HEK293 (cell line): ENCODE measurements at regions not wholly inside any gene's neighbourhood (a gene's known extent, or its start where the extent isn't known, plus 50 kb on each side); places are given as distances from the start of the nearest gene placed in this dataset.

Experiments
- CTCF ChIA-PET: fragments of 350-600 bp; formaldehyde crosslinking; extraction: SDS; loops from one replicate; lab custom pipeline; 2021; ENCODE audit warnings: antibody characterized with exemption; lab: Yijun Ruan, JAX
- POLR2A ChIA-PET: fragments of 300-600 bp; formaldehyde crosslinking; extraction: SDS; loops from one replicate; lab custom pipeline; 2020; ENCODE audit warnings: antibody characterized with exemption, inconsistent platforms; lab: Yijun Ruan, JAX
- H3K27ac ChIP-seq: fragments of 200-500 bp; sonication (Bioruptor generic); 2 replicates; pipeline ENCODE4 v1.5.1; 2014; ENCODE audit warnings: low read depth, low read length, control low read depth, inconsistent platforms; ENCODE audit errors: extremely low read depth
- H3K36me3 ChIP-seq, 2 experiments: fragments of 200-500 bp in 1 of 2; sonication (Bioruptor generic) in 1 of 2; 1 replicate in 1 of 2; 2 replicates in 1 of 2; pipeline ENCODE4 v1.5.1; 2014 to 2017; ENCODE audit warnings: inconsistent platforms in 2 of 2, low read length in 2 of 2; ENCODE audit not compliant: control insufficient read depth in 2 of 2, insufficient read depth in 1 of 2
- H3K4me1 ChIP-seq: fragments of 200-500 bp; sonication (Bioruptor generic); 2 replicates; pipeline ENCODE4 v1.5.1; 2014; ENCODE audit warnings: mild to moderate bottlenecking, low read length, inconsistent platforms; ENCODE audit not compliant: control insufficient read depth, insufficient read depth
- H3K4me3 ChIP-seq: 2 replicates; pipeline ENCODE4 v1.5.1; 2011; ENCODE audit warnings: low read depth, mild to moderate bottlenecking, control low read depth, low read length, moderate library complexity
- H3K9me3 ChIP-seq: fragments of 200-500 bp; sonication (Bioruptor generic); 2 replicates; pipeline ENCODE4 v1.5.1; 2014; ENCODE audit warnings: low read depth, low read length, inconsistent platforms; ENCODE audit not compliant: control insufficient read depth, insufficient read depth
- HOXD13 ChIP-seq: sonication (generic); formaldehyde crosslinking; IDR thresholded peaks from 2 replicates; pipeline ENCODE4 v1.8.0; 2022; ENCODE audit warnings: missing genetic modification reagents, borderline replicate concordance
- OVOL3 ChIP-seq: fragments of 450-650 bp; formaldehyde crosslinking; IDR thresholded peaks from 2 replicates; pipeline ENCODE4 v1.5.1; 2016; ENCODE audit warnings: missing biosample characterization, missing genetic modification characterization
- SP3 ChIP-seq: fragments of 450-650 bp; formaldehyde crosslinking; IDR thresholded peaks from 2 replicates; pipeline ENCODE4 v1.5.1; 2016; ENCODE audit warnings: missing biosample characterization, missing genetic modification characterization
- WT1 ChIP-seq: fragments of 450-650 bp; formaldehyde crosslinking; IDR thresholded peaks from 2 replicates; pipeline ENCODE4 v1.5.1; 2016; ENCODE audit warnings: missing biosample characterization, missing genetic modification characterization
- ZNF10 ChIP-seq: fragments of 450-650 bp; formaldehyde crosslinking; IDR thresholded peaks from 2 replicates; pipeline ENCODE4 v1.5.1; 2017; ENCODE audit warnings: missing biosample characterization, missing genetic modification characterization
- ZNF174 ChIP-seq: fragments of 450-650 bp; formaldehyde crosslinking; IDR thresholded peaks from 2 replicates; pipeline ENCODE4 v1.5.0; 2017; ENCODE audit warnings: missing biosample characterization, mild to moderate bottlenecking, missing genetic modification characterization
- ZNF24 ChIP-seq: fragments of 450-650 bp; formaldehyde crosslinking; IDR thresholded peaks from 2 replicates; pipeline ENCODE4 v1.5.1; 2016; ENCODE audit warnings: missing biosample characterization, missing genetic modification characterization
- ZNF433 ChIP-seq: fragments of 450-650 bp; formaldehyde crosslinking; IDR thresholded peaks from 2 replicates; pipeline ENCODE4 v1.5.1; 2016; ENCODE audit warnings: missing biosample characterization, missing genetic modification characterization, low read depth
- ZNF521 ChIP-seq: fragments of 450-650 bp; formaldehyde crosslinking; IDR thresholded peaks from 2 replicates; pipeline ENCODE4 v1.5.1; 2017; ENCODE audit warnings: missing biosample characterization, mild to moderate bottlenecking, missing genetic modification characterization
- ZNF544 ChIP-seq: fragments of 450-650 bp; formaldehyde crosslinking; IDR thresholded peaks from 2 replicates; pipeline ENCODE4 v1.5.0; 2017; ENCODE audit warnings: missing biosample characterization, missing genetic modification characterization
- ZNF549 ChIP-seq: fragments of 450-650 bp; IDR thresholded peaks from 2 replicates; pipeline ENCODE4 v1.5.1; 2018; ENCODE audit warnings: missing biosample characterization, missing genetic modification characterization, mild to moderate bottlenecking, inconsistent platforms, moderate library complexity
- ZNF561 ChIP-seq: fragments of 450-650 bp; IDR thresholded peaks from 2 replicates; pipeline ENCODE4 v1.5.1; 2018; ENCODE audit warnings: missing biosample characterization, missing genetic modification characterization, borderline replicate concordance
- TF ChIP-seq, protein P1 (sequence below): fragments of 450-650 bp; formaldehyde crosslinking; IDR thresholded peaks from 2 replicates; pipeline ENCODE4 v1.5.1; 2016; ENCODE audit warnings: missing biosample characterization, missing genetic modification characterization
- TF ChIP-seq, protein P2 (sequence below): sonication (generic); formaldehyde crosslinking; IDR thresholded peaks from 2 replicates; pipeline ENCODE4 v1.8.1; 2022; ENCODE audit warnings: mild to moderate bottlenecking, moderate library complexity, missing genetic modification reagents
- TF ChIP-seq, protein P3 (sequence below): fragments of 450-650 bp; formaldehyde crosslinking; optimal IDR thresholded peaks from 2 replicates; pipeline ENCODE3; 2016; ENCODE audit warnings: missing biosample characterization, mild to moderate bottlenecking, missing genetic modification characterization
- TF ChIP-seq, protein P4 (sequence below): fragments of 450-650 bp; formaldehyde crosslinking; IDR thresholded peaks from 2 replicates; pipeline ENCODE4 v1.5.1; 2016; ENCODE audit warnings: missing biosample characterization, missing genetic modification characterization
- TF ChIP-seq, protein P5 (sequence below): fragments of 450-650 bp; formaldehyde crosslinking; IDR thresholded peaks from 2 replicates; pipeline ENCODE4 v1.5.1; 2017; ENCODE audit warnings: missing biosample characterization, missing genetic modification characterization
- TF ChIP-seq, protein P6 (sequence below): fragments of 450-650 bp; IDR thresholded peaks from 2 replicates; pipeline ENCODE4 v1.5.1; 2018; ENCODE audit warnings: missing biosample characterization, mild to moderate bottlenecking, missing genetic modification characterization

DNA sequence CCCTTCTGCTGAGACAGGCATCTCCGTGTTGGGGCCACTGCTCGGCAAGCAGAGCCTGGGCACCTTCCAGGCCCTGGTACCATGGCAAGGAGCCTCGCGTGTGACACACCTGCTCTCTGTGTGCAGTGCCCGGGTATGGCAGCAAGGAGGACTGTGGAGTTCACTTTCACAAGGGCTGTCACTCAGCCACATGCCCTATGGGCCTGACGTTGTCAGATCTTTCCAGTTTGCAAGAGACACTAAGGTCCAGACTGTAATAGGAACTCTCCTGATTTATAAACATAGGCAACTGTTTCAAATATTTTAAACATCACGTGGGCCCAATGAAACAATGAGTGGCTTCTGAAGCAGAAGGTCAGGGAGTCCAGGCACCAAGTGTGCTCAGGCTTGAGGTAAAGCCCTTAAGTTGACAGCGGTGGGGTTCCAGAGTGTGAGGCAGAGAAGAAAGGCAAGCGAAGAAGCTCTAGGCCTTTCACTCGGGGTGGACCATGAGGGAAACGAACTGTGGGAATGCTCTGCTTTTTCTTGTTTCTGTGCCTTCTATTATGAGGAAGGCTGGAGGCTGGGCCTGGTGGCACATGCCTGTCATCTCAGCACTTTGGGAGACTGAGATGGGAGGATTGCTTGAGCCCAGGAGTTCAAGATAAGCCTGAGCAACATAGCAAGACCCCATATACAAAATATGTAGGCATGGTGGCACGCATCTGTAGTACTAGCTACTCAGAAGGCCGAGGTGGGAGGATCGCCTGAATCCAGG is 108.6 kb upstream of the TRIM2 start:
- Histone ChIP-seq H3K4me3 (no peak overlapping the region), H3K4me1 (no peaks in the 10 kb centered on the region), H3K9me3 (no peaks in the 10 kb centered on the region), H3K27ac (no peak overlapping the region), H3K36me3 (no peaks in the 10 kb centered on the region)
- ChIA-PET CTCF (interaction anchor here (3.7 kb wide), 1 partner anchor 11 kb away, joined by 30 read pairs; no protein-coding TSS in a partner anchor), POLR2A (interaction anchor here (0.6 kb wide), 1 partner anchor 41 kb away, joined by 6 read pairs; no protein-coding TSS in a partner anchor)
- TF ChIP-seq, protein P1, sequence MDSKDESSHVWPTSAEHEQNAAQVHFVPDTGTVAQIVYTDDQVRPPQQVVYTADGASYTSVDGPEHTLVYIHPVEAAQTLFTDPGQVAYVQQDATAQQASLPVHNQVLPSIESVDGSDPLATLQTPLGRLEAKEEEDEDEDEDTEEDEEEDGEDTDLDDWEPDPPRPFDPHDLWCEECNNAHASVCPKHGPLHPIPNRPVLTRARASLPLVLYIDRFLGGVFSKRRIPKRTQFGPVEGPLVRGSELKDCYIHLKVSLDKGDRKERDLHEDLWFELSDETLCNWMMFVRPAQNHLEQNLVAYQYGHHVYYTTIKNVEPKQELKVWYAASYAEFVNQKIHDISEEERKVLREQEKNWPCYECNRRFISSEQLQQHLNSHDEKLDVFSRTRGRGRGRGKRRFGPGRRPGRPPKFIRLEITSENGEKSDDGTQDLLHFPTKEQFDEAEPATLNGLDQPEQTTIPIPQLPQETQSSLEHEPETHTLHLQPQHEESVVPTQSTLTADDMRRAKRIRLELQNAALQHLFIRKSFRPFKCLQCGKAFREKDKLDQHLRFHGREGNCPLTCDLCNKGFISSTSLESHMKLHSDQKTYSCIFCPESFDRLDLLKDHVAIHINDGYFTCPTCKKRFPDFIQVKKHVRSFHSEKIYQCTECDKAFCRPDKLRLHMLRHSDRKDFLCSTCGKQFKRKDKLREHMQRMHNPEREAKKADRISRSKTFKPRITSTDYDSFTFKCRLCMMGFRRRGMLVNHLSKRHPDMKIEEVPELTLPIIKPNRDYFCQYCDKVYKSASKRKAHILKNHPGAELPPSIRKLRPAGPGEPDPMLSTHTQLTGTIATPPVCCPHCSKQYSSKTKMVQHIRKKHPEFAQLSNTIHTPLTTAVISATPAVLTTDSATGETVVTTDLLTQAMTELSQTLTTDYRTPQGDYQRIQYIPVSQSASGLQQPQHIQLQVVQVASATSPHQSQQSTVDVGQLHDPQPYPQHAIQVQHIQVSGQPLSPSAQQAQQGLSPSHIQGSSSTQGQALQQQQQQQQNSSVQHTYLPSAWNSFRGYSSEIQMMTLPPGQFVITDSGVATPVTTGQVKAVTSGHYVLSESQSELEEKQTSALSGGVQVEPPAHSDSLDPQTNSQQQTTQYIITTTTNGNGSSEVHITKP: no peak
- TF ChIP-seq OVOL3 (tag by site-specific recombination) (no peak), HOXD13 (CRISPR knock-in tag) (no peak), WT1 (tag by site-specific recombination) (no peak), ZNF433 (no peak), ZNF24 (tag by site-specific recombination) (no peak), ZNF561 (tag by site-specific recombination) (no peak), ZNF10 (tag by site-specific recombination) (no peak), ZNF174 (tag by site-specific recombination) (no peak), ZNF521 (tag by site-specific recombination) (no peak), SP3 (tag by site-specific recombination) (no peak), ZNF544 (tag by site-specific recombination) (no peak), ZNF549 (no peak)
- TF ChIP-seq, protein P2, sequence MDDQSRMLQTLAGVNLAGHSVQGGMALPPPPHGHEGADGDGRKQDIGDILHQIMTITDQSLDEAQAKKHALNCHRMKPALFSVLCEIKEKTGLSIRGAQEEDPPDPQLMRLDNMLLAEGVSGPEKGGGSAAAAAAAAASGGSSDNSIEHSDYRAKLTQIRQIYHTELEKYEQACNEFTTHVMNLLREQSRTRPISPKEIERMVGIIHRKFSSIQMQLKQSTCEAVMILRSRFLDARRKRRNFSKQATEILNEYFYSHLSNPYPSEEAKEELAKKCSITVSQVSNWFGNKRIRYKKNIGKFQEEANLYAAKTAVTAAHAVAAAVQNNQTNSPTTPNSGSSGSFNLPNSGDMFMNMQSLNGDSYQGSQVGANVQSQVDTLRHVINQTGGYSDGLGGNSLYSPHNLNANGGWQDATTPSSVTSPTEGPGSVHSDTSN: no peak
- TF ChIP-seq, protein P3, sequence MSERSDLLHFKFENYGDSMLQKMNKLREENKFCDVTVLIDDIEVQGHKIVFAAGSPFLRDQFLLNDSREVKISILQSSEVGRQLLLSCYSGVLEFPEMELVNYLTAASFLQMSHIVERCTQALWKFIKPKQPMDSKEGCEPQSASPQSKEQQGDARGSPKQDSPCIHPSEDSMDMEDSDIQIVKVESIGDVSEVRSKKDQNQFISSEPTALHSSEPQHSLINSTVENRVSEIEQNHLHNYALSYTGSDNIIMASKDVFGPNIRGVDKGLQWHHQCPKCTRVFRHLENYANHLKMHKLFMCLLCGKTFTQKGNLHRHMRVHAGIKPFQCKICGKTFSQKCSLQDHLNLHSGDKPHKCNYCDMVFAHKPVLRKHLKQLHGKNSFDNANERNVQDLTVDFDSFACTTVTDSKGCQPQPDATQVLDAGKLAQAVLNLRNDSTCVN: no peak
- TF ChIP-seq, protein P4, sequence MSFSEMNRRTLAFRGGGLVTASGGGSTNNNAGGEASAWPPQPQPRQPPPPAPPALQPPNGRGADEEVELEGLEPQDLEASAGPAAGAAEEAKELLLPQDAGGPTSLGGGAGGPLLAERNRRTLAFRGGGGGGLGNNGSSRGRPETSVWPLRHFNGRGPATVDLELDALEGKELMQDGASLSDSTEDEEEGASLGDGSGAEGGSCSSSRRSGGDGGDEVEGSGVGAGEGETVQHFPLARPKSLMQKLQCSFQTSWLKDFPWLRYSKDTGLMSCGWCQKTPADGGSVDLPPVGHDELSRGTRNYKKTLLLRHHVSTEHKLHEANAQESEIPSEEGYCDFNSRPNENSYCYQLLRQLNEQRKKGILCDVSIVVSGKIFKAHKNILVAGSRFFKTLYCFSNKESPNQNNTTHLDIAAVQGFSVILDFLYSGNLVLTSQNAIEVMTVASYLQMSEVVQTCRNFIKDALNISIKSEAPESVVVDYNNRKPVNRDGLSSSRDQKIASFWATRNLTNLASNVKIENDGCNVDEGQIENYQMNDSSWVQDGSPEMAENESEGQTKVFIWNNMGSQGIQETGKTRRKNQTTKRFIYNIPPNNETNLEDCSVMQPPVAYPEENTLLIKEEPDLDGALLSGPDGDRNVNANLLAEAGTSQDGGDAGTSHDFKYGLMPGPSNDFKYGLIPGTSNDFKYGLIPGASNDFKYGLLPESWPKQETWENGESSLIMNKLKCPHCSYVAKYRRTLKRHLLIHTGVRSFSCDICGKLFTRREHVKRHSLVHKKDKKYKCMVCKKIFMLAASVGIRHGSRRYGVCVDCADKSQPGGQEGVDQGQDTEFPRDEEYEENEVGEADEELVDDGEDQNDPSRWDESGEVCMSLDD: no peak
- TF ChIP-seq, protein P5, sequence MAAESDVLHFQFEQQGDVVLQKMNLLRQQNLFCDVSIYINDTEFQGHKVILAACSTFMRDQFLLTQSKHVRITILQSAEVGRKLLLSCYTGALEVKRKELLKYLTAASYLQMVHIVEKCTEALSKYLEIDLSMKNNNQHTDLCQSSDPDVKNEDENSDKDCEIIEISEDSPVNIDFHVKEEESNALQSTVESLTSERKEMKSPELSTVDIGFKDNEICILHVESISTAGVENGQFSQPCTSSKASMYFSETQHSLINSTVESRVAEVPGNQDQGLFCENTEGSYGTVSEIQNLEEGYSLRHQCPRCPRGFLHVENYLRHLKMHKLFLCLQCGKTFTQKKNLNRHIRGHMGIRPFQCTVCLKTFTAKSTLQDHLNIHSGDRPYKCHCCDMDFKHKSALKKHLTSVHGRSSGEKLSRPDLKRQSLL (tag by site-specific recombination): no peak
- TF ChIP-seq, protein P6, sequence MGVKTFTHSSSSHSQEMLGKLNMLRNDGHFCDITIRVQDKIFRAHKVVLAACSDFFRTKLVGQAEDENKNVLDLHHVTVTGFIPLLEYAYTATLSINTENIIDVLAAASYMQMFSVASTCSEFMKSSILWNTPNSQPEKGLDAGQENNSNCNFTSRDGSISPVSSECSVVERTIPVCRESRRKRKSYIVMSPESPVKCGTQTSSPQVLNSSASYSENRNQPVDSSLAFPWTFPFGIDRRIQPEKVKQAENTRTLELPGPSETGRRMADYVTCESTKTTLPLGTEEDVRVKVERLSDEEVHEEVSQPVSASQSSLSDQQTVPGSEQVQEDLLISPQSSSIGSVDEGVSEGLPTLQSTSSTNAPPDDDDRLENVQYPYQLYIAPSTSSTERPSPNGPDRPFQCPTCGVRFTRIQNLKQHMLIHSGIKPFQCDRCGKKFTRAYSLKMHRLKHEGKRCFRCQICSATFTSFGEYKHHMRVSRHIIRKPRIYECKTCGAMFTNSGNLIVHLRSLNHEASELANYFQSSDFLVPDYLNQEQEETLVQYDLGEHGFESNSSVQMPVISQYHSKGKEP (tag by site-specific recombination): no peak
